CD14-positive monocyte (primary cell): ENCODE measurements at regions not wholly inside any gene's neighbourhood (a gene's known extent, or its start where the extent isn't known, plus 50 kb on each side); places are given as distances from the start of the nearest gene placed in this dataset.

Experiments
- DNase-seq, 3 donors: peaks; one replicate each; pipeline ENCODE4 v3.0.0-alpha.2; 2011 to 2022
- H2AFZ ChIP-seq: 2 replicates; pipeline ENCODE4 v1.6.0; 2012; ENCODE audit warnings: mild to moderate bottlenecking, low read depth, low read length, inconsistent platforms; ENCODE audit not compliant: insufficient read depth, poor library complexity, severe bottlenecking
- H3K27ac ChIP-seq, 2 donors: 1 replicate in 1 of 2; 2 replicates in 1 of 2; pipeline ENCODE4 v1.5.1; 2012 to 2013; ENCODE audit warnings: low read length in 2 of 2, control low read depth in 1 of 2, inconsistent platforms in 1 of 2, low read depth in 1 of 2, mild to moderate bottlenecking in 1 of 2
- H3K27me3 ChIP-seq, 2 donors: one replicate each; pipeline versions ENCODE4 v1.6.0 to v1.6.1; 2011 to 2013; ENCODE audit warnings: low read length in 2 of 2; ENCODE audit not compliant: control insufficient read depth in 2 of 2, insufficient read depth in 2 of 2
- H3K36me3 ChIP-seq, 2 donors: replicated peaks in 1 of 2; 1 replicate in 1 of 2; 2 replicates in 1 of 2; pipeline versions ENCODE4 v1.5.1 to v1.6.1; 2012 to 2013; ENCODE audit warnings: low read length in 2 of 2, control low read depth in 1 of 2, inconsistent platforms in 1 of 2, mild to moderate bottlenecking in 1 of 2; ENCODE audit not compliant: insufficient read depth in 2 of 2, control insufficient read depth in 1 of 2
- H3K4me1 ChIP-seq, 2 donors: 1 replicate in 1 of 2; 2 replicates in 1 of 2; pipeline versions ENCODE4 v1.5.1 to v1.6.1; 2012 to 2013; ENCODE audit warnings: low read length in 2 of 2, control low read depth in 1 of 2, inconsistent platforms in 1 of 2, mild to moderate bottlenecking in 1 of 2, moderate library complexity in 1 of 2; ENCODE audit not compliant: insufficient read depth in 2 of 2, control insufficient read depth in 1 of 2
- H3K4me2 ChIP-seq: replicated peaks from 2 replicates; pipeline ENCODE3; 2012; ENCODE audit warnings: low read length, moderate library complexity, mild to moderate bottlenecking; ENCODE audit not compliant: poor library complexity, severe bottlenecking; ENCODE audit errors: extremely low read depth
- H3K4me3 ChIP-seq, 3 experiments: fragments of 200-600 bp in 1 of 3; sonication (generic) in 1 of 3; replicated peaks in 1 of 3; 1 replicate in 2 of 3; 2 replicates in 1 of 3; pipeline ENCODE4 v1.5.1; 2011 to 2013; ENCODE audit warnings: low read length in 3 of 3, mild to moderate bottlenecking in 3 of 3, control low read depth in 2 of 3, low read depth in 2 of 3, inconsistent platforms in 1 of 3, moderate library complexity in 1 of 3
- H3K79me2 ChIP-seq: 2 replicates; pipeline ENCODE4 v1.6.0; 2012; ENCODE audit warnings: mild to moderate bottlenecking, control low read depth, inconsistent platforms, low read length, moderate library complexity; ENCODE audit not compliant: insufficient read depth
- H3K9ac ChIP-seq: 2 replicates; pipeline ENCODE4 v1.6.0; 2017; ENCODE audit warnings: low read length, mild to moderate bottlenecking; ENCODE audit not compliant: insufficient read depth, poor library complexity, severe bottlenecking
- H3K9me3 ChIP-seq, 2 donors: replicated peaks in 1 of 2; 1 replicate in 1 of 2; 2 replicates in 1 of 2; pipeline versions ENCODE4 v1.5.1 to v1.6.1; 2012 to 2013; ENCODE audit warnings: low read length in 2 of 2, control low read depth in 1 of 2; ENCODE audit not compliant: control insufficient read depth in 1 of 2, insufficient read depth in 1 of 2
- H4K20me1 ChIP-seq: 2 replicates; pipeline ENCODE4 v1.6.0; 2012; ENCODE audit warnings: mild to moderate bottlenecking, low read length, control low read depth, moderate library complexity; ENCODE audit not compliant: insufficient read depth
- H3K27ac Mint-ChIP-seq, 7 donors: one replicate each; pipeline ENCODE4 v1.8.0; 2020; ENCODE audit warnings: mild to moderate bottlenecking in 7 of 7, mixed read lengths in 7 of 7, moderate library complexity in 6 of 7, inconsistent platforms in 2 of 7
- H3K27me3 Mint-ChIP-seq, 3 donors: one replicate each; pipeline ENCODE4 v1.8.0; 2021 to 2022; ENCODE audit warnings: low read depth in 3 of 3, mild to moderate bottlenecking in 3 of 3, mixed read lengths in 3 of 3, moderate library complexity in 3 of 3, inconsistent platforms in 1 of 3
- H3K36me3 Mint-ChIP-seq, 2 donors: one replicate each; pipeline ENCODE4 v1.8.0; 2020; ENCODE audit warnings: mixed read lengths in 2 of 2, inconsistent platforms in 1 of 2, mild to moderate bottlenecking in 1 of 2
- H3K4me1 Mint-ChIP-seq: one replicate; pipeline ENCODE4 v1.8.0; 2020; ENCODE audit warnings: mild to moderate bottlenecking, mixed read lengths
- H3K4me3 Mint-ChIP-seq, 2 donors: one replicate each; pipeline ENCODE4 v1.8.0; 2020; ENCODE audit warnings: mild to moderate bottlenecking in 2 of 2, mixed read lengths in 2 of 2, moderate library complexity in 1 of 2
- H3K9me3 Mint-ChIP-seq, 7 donors: one replicate each; pipeline ENCODE4 v1.8.0; 2020 to 2022; ENCODE audit warnings: mixed read lengths in 7 of 7, mild to moderate bottlenecking in 6 of 7, moderate library complexity in 6 of 7, inconsistent platforms in 2 of 7
- WGBS: methylation state at CpG from one replicate; pipeline ENCODE4 v1.1.5; 2013; ENCODE audit warnings: missing lambda C conversion rate; ENCODE audit not compliant: insufficient coverage; 5-methylcytosine and 5-hydroxymethylcytosine counted together
- intact Hi-C, 2 donors: fragments of 100-400 bp; cut with micrococcal nuclease; formaldehyde crosslinking; loops; one replicate each; pipeline versions ENCODE4 v1.15.0 to v1.15.1; 2023
- TF ChIP-seq, protein P1 (sequence below): fragments of 200-600 bp; IDR thresholded peaks from one replicate; pipeline ENCODE4 v1.8.0; 2022; ENCODE audit warnings: antibody characterized with exemption, mild to moderate bottlenecking

DNA sequence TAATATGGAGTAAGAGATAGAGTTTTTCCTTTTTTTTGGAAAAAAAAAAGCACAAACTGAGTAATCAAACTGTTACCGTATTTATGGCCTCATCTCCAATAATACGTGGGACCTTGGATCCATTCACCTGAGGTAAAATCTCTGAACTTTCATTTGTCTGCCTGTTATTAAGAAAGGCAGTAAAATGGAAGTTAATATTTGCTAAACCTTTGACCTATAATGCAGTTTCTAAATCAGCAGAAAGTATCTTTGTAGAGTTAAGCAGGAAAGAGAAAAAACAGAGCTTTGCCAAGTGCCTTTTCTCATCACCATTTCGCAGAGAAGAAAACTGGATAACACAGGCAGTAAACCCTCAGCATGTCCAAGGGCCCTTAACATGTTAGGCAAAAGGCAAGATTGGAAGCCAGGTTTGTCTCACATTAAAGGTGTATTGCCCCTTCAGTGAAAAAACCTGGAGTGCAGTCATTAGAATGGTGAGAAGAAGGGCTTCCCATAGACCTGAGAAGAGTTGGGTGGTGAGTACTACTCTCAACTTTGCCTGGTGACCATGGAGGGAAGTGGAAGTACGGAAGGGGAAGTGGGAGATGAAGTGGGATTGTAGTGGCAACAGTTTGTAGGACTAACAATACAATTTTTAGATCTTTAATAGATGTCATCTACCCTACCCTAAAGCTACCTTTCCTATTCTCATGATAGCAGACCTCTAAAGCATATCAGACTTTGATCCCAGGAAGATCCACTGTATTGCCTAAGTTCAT lies 65.4 kb upstream of the GRAMD2B start:
- Histone ChIP-seq H3K4me2 (no peak overlapping the region), H2AFZ (no peak overlapping the region), H3K9ac (no peak overlapping the region), H3K36me3 (no peaks in the 10 kb centered on the region), H4K20me1 (no peaks in the 10 kb centered on the region), H3K9me3 (no peaks in the 10 kb centered on the region), H3K27me3 (no peaks in the 10 kb centered on the region), H3K79me2 (no peaks in the 10 kb centered on the region), H3K4me3 (no peak overlapping the region), H3K4me1 (peaks cover 7 to 30% of the 10 kb centered on the region in 2 donors), H3K27ac (no peak overlapping the region)
- Mint-ChIP-seq H3K36me3 (no peaks in the 10 kb centered on the region), H3K4me1 (peaks cover 24% of the 10 kb centered on the region), H3K9me3 (peaks cover 0 to 1% (median 0%) of the 10 kb centered on the region in 7 donors), H3K27ac (no peak overlapping the region), H3K27me3 (peaks cover 0 to 8% (median 5%) of the 10 kb centered on the region in 3 donors), H3K4me3 (no peak overlapping the region)
- DNase-seq = peak; percentile 4 to 29 (median 7)
- TF ChIP-seq, protein P1, sequence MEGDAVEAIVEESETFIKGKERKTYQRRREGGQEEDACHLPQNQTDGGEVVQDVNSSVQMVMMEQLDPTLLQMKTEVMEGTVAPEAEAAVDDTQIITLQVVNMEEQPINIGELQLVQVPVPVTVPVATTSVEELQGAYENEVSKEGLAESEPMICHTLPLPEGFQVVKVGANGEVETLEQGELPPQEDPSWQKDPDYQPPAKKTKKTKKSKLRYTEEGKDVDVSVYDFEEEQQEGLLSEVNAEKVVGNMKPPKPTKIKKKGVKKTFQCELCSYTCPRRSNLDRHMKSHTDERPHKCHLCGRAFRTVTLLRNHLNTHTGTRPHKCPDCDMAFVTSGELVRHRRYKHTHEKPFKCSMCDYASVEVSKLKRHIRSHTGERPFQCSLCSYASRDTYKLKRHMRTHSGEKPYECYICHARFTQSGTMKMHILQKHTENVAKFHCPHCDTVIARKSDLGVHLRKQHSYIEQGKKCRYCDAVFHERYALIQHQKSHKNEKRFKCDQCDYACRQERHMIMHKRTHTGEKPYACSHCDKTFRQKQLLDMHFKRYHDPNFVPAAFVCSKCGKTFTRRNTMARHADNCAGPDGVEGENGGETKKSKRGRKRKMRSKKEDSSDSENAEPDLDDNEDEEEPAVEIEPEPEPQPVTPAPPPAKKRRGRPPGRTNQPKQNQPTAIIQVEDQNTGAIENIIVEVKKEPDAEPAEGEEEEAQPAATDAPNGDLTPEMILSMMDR = no peak
- 100% methylated on average over 1 of the region's 4 CpGs for WGBS
- intact Hi-C loops = no loop called here

DNA sequence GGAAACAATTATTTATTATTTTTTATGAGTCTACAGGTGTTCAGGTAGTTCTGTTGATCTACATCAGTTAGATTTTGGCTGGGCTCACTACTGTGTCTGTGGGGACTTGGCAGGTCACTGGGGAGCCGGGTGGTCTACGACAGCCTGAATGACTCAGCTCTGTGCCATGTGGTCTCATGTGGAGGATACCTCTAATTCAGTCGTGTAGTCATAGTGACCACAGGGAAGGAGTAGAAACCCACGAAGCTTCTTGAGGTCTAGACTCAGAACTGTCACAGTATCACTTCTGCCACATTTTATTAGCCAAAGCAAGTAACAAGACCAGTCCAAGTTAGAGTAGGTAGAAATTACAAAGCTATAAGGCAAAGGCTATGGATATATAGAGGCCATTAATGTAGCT lies 64.7 kb upstream of the GRAMD2B start:
- Mint-ChIP-seq H3K36me3 (no peaks in the 10 kb centered on the region), H3K9me3 (peaks cover 0 to 2% (median 0%) of the 10 kb centered on the region in 7 donors), H3K27me3 (peaks cover 0 to 6% (median 5%) of the 10 kb centered on the region in 3 donors), H3K27ac (no peak overlapping the region), H3K4me3 (no peak overlapping the region), H3K4me1 (peaks cover 26% of the 10 kb centered on the region)
- Histone ChIP-seq H3K36me3 (no peaks in the 10 kb centered on the region), H3K9me3 (no peaks in the 10 kb centered on the region), H3K79me2 (no peaks in the 10 kb centered on the region), H3K4me1 (peaks cover 7 to 30% of the 10 kb centered on the region in 2 donors), H3K4me3 (no peak overlapping the region), H2AFZ (no peak overlapping the region), H3K27me3 (no peaks in the 10 kb centered on the region), H3K9ac (no peak overlapping the region), H3K4me2 (no peak overlapping the region), H4K20me1 (no peaks in the 10 kb centered on the region), H3K27ac (no peak overlapping the region)
- DNase-seq = peak in 1 of 3 donors; percentile 25
- TF ChIP-seq, protein P1 = no peak
- intact Hi-C loops = no loop called here
- WGBS = no CpG with 5 or more reads among the region's 4 CpGs
